ENCODE measurements at regions not wholly inside any gene's neighbourhood (a gene's known extent, or its start where the extent isn't known, plus 50 kb on each side); places are given as distances from the start of the nearest gene placed in this dataset.

DNA sequence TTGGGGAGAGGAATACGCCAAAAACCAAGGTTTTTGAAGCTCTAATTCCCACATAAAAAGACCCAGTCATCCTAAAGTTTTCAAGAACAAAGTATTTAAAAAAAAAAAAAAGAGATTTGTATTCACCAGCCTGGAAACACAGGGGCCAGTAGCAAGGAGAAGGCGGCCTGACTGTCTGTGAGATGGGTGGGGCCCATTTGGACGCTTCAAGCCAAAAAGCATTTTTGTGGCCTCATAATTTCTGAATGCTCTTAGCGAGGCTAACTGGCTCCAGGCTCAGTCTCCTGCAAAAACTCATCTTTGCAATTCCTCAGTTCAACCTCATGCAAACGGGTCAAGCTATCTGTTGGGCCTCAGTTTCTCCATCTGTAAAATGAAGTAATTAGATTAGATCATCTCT, 514.1 kb downstream of the MED13L start:
- Histone ChIP-seq H3K79me2 (ENCODE audit: control insufficient read depth, insufficient read depth, low read length) (no peaks in the 10 kb centered on the region), H3K36me3 (ENCODE audit: control insufficient read depth, insufficient read depth, low read length) (no peaks in the 10 kb centered on the region), H3K27ac (ENCODE audit: extremely low read depth, low read depth, low read length) (no peak overlapping the region), H3K9ac (ENCODE audit: insufficient read depth in 1 of 2, low read depth in 2 of 2, low read length in 2 of 2) (no peak overlapping the region), H3K9me3 (replicated peaks; ENCODE audit: control insufficient read depth, insufficient read depth, low read depth, low read length) (no peaks in the 10 kb centered on the region), H3K4me2 (ENCODE audit: insufficient read depth, low read length) (no peak overlapping the region), H4K20me1 (replicated peaks; ENCODE audit: control insufficient read depth, insufficient read depth, low read length) (no peaks in the 10 kb centered on the region), H2AFZ (ENCODE audit: low read depth, low read length) (no peak overlapping the region), H3K4me1 (replicated peaks in 1 of 2; ENCODE audit: control insufficient read depth in 2 of 2, insufficient read depth in 2 of 2, low read length in 2 of 2) (no peaks in the 10 kb centered on the region), H3K4me3 (no peak overlapping the region), H3K9me1 (ENCODE audit: control insufficient read depth, insufficient read depth, low read length) (no peaks in the 10 kb centered on the region), H3K27me3 (ENCODE audit: control insufficient read depth in 2 of 2, insufficient read depth in 2 of 2, low read length in 2 of 2) (no peaks in the 10 kb centered on the region)
- intact Hi-C loops (cut with micrococcal nuclease) = no loop called here
- 0% methylated on average over 3 of the region's 5 CpGs for WGBS (ENCODE audit: insufficient coverage, low coverage, missing lambda C conversion rate)
- in situ Hi-C loops (cut with MboI) = loop anchor here (25.0 kb wide), 1 partner anchor 1776 kb away; no protein-coding TSS in a partner anchor
- ATAC-seq (no peak), DNase-seq (ENCODE audit: extremely low read depth in 1 of 4, low spot score in 3 of 4) (no peak), FAIRE-seq (no peak)
- no TSS peak for BruUV-seq (replicated peaks)
- CTCF ChIA-PET (ENCODE audit: low intra/inter-chr PET ratio) = no interaction called here
- POLR2A ChIA-PET = no interaction called here
- TF ChIP-seq, protein P1, sequence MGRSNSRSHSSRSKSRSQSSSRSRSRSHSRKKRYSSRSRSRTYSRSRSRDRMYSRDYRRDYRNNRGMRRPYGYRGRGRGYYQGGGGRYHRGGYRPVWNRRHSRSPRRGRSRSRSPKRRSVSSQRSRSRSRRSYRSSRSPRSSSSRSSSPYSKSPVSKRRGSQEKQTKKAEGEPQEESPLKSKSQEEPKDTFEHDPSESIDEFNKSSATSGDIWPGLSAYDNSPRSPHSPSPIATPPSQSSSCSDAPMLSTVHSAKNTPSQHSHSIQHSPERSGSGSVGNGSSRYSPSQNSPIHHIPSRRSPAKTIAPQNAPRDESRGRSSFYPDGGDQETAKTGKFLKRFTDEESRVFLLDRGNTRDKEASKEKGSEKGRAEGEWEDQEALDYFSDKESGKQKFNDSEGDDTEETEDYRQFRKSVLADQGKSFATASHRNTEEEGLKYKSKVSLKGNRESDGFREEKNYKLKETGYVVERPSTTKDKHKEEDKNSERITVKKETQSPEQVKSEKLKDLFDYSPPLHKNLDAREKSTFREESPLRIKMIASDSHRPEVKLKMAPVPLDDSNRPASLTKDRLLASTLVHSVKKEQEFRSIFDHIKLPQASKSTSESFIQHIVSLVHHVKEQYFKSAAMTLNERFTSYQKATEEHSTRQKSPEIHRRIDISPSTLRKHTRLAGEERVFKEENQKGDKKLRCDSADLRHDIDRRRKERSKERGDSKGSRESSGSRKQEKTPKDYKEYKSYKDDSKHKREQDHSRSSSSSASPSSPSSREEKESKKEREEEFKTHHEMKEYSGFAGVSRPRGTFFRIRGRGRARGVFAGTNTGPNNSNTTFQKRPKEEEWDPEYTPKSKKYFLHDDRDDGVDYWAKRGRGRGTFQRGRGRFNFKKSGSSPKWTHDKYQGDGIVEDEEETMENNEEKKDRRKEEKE (IDR thresholded peaks at IDR 0.05; ENCODE audit: borderline replicate concordance in 1 of 2, control insufficient read depth in 1 of 2, low read depth in 2 of 2, low read length in 1 of 2) = no peak
- TF ChIP-seq ZNF431 (CRISPR knock-in tag; IDR thresholded peaks at IDR 0.05) = no peak
- TF ChIP-seq, protein P2, sequence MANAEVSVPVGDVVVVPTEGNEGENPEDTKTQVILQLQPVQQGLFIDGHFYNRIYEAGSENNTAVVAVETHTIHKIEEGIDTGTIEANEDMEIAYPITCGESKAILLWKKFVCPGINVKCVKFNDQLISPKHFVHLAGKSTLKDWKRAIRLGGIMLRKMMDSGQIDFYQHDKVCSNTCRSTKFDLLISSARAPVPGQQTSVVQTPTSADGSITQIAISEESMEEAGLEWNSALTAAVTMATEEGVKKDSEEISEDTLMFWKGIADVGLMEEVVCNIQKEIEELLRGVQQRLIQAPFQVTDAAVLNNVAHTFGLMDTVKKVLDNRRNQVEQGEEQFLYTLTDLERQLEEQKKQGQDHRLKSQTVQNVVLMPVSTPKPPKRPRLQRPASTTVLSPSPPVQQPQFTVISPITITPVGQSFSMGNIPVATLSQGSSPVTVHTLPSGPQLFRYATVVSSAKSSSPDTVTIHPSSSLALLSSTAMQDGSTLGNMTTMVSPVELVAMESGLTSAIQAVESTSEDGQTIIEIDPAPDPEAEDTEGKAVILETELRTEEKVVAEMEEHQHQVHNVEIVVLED (CRISPR knock-in tag; IDR thresholded peaks at IDR 0.05) = no peak
- no peak for TF ChIP-seq COPS2 (conservative IDR thresholded peaks at IDR 0.05)
- TF ChIP-seq ZNF197 (CRISPR knock-in tag; IDR thresholded peaks at IDR 0.05; ENCODE audit: low read depth) = no peak
- TF ChIP-seq SMARCB1 (IDR thresholded peaks at IDR 0.05; ENCODE audit: insufficient read length, low read depth) = no peak
- no peak for TF ChIP-seq FOXM1 (IDR thresholded peaks at IDR 0.05; ENCODE audit: low read depth)
- TF ChIP-seq FOXM1 (CRISPR knock-in tag; IDR thresholded peaks at IDR 0.05; ENCODE audit: low read depth) = no peak
- TF ChIP-seq LEF1 (IDR thresholded peaks at IDR 0.05) = no peak
- TF ChIP-seq, protein P3, sequence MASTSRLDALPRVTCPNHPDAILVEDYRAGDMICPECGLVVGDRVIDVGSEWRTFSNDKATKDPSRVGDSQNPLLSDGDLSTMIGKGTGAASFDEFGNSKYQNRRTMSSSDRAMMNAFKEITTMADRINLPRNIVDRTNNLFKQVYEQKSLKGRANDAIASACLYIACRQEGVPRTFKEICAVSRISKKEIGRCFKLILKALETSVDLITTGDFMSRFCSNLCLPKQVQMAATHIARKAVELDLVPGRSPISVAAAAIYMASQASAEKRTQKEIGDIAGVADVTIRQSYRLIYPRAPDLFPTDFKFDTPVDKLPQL (IDR thresholded peaks at IDR 0.05; ENCODE audit: extremely low read depth, insufficient read length) = no peak
- no peak for TF ChIP-seq TRIM28 (IDR thresholded peaks at IDR 0.05)
- no peak for TF ChIP-seq HDGF (IDR thresholded peaks at IDR 0.05)
- no peak for TF ChIP-seq HDAC6 (IDR thresholded peaks at IDR 0.05; ENCODE audit: low read depth, low read length)
- TF ChIP-seq, protein P4, sequence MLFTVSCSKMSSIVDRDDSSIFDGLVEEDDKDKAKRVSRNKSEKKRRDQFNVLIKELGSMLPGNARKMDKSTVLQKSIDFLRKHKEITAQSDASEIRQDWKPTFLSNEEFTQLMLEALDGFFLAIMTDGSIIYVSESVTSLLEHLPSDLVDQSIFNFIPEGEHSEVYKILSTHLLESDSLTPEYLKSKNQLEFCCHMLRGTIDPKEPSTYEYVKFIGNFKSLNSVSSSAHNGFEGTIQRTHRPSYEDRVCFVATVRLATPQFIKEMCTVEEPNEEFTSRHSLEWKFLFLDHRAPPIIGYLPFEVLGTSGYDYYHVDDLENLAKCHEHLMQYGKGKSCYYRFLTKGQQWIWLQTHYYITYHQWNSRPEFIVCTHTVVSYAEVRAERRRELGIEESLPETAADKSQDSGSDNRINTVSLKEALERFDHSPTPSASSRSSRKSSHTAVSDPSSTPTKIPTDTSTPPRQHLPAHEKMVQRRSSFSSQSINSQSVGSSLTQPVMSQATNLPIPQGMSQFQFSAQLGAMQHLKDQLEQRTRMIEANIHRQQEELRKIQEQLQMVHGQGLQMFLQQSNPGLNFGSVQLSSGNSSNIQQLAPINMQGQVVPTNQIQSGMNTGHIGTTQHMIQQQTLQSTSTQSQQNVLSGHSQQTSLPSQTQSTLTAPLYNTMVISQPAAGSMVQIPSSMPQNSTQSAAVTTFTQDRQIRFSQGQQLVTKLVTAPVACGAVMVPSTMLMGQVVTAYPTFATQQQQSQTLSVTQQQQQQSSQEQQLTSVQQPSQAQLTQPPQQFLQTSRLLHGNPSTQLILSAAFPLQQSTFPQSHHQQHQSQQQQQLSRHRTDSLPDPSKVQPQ (CRISPR knock-in tag; IDR thresholded peaks at IDR 0.05; ENCODE audit: borderline replicate concordance) = no peak

All from K562 (cell line).